ENCODE measurements at regions not wholly inside any gene's neighbourhood (a gene's known extent, or its start where the extent isn't known, plus 50 kb on each side); places are given as distances from the start of the nearest gene placed in this dataset.
"Not testable (repeated sequence)": the region's sequence is repeated elsewhere in the genome, so short reads cannot be mapped to it uniquely, and the experiment has no call there.

- peak; percentile 87 for DNase-seq (ENCODE audit: low spot score)
These were observed 91.4 kb upstream of the NAMPT start for GRCh38 chr7:106376026-106376799.

GRCh38 chr7:106375499-106375898 is 90.7 kb upstream of the NAMPT start:
- no peak for DNase-seq (ENCODE audit: low spot score)

- no peak for DNase-seq (ENCODE audit: low spot score)
These were observed 89.7 kb upstream of the NAMPT start for GRCh38 chr7:106374437-106374836.

- DNase-seq (ENCODE audit: low spot score), result peak; percentile 47
These were observed 88.0 kb upstream of the NAMPT start for GRCh38 chr7:106372595-106373318.

GRCh38 chr7:106372126-106372525 is 87.3 kb upstream of the NAMPT start:
- DNase-seq (ENCODE audit: low spot score), result no peak

- no peak for DNase-seq (ENCODE audit: low spot score)
These were observed 86.8 kb upstream of the NAMPT start for GRCh38 chr7:106371629-106372028.

GRCh38 chr7:106370542-106370941 is 85.8 kb upstream of the NAMPT start:
- DNase-seq (ENCODE audit: low spot score), result no peak

- DNase-seq (ENCODE audit: low spot score), result no peak
These were observed 85.0 kb upstream of the NAMPT start for GRCh38 chr7:106369816-106370215.

- DNase-seq (ENCODE audit: low spot score), result no peak
These were observed 84.6 kb upstream of the NAMPT start for GRCh38 chr7:106369352-106369751.

- DNase-seq (ENCODE audit: low spot score), result no peak
These were observed 82.9 kb upstream of the NAMPT start for GRCh38 chr7:106367664-106368063.

GRCh38 chr7:106367018-106367420 is 82.2 kb upstream of the NAMPT start:
- no peak for DNase-seq (ENCODE audit: low spot score)

- no peak for DNase-seq (ENCODE audit: low spot score)
These were observed 80.6 kb upstream of the NAMPT start for GRCh38 chr7:106365252-106366005.

- DNase-seq (ENCODE audit: low spot score), result not testable (repeated sequence)
These were observed 77.7 kb upstream of the NAMPT start for GRCh38 chr7:106362507-106362906.

- DNase-seq (ENCODE audit: low spot score), result no peak
These were observed 73.4 kb upstream of the NAMPT start for GRCh38 chr7:106358103-106358663.

GRCh38 chr7:106357675-106358074 is 72.9 kb upstream of the NAMPT start:
- no peak for DNase-seq (ENCODE audit: low spot score)

GRCh38 chr7:106354822-106355221 is 70.0 kb upstream of the NAMPT start:
- DNase-seq (ENCODE audit: low spot score), result peak; percentile 35

GRCh38 chr7:106353944-106354343 is 69.2 kb upstream of the NAMPT start:
- DNase-seq (ENCODE audit: low spot score), result no peak

- DNase-seq (ENCODE audit: low spot score), result no peak
These were observed 63.4 kb upstream of the NAMPT start for GRCh38 chr7:106348231-106348630.

- no peak for DNase-seq (ENCODE audit: low spot score)
These were observed 62.5 kb upstream of the NAMPT start for GRCh38 chr7:106347229-106347833.

- no peak for DNase-seq (ENCODE audit: low spot score)
These were observed 62.0 kb upstream of the NAMPT start for GRCh38 chr7:106346678-106347217.

GRCh38 chr7:106346167-106346677 is 61.4 kb upstream of the NAMPT start:
- no peak for DNase-seq (ENCODE audit: low spot score)
